ENCODE measurements at regions not wholly inside any gene's neighbourhood (a gene's known extent, or its start where the extent isn't known, plus 50 kb on each side); places are given as distances from the start of the nearest gene placed in this dataset.
A peak's percentile ranks its signal among the peaks of the same experiment; 100 is the strongest.

- DNase-seq: peak; percentile 97
Observed at GRCh38 chr22:26894766-26895485, 237.5 kb downstream of the MIAT start.

- DNase-seq: no peak
Observed at GRCh38 chr22:26897384-26897783, 240.0 kb downstream of the MIAT start.

- no peak for DNase-seq
Observed at GRCh38 chr22:26898946-26899605, 241.7 kb downstream of the MIAT start.

- no peak for DNase-seq
Observed at GRCh38 chr22:26900787-26901186, 243.4 kb downstream of the MIAT start.

GRCh38 chr22:26901198-26901816 lies 243.9 kb downstream of the MIAT start:
- no peak for DNase-seq

- no peak for DNase-seq
Observed at GRCh38 chr22:26902401-26903029, 245.1 kb downstream of the MIAT start.

GRCh38 chr22:26903030-26903856 lies 245.9 kb downstream of the MIAT start:
- no peak for DNase-seq

GRCh38 chr22:26904483-26904882 lies 247.1 kb downstream of the MIAT start:
- no peak for DNase-seq

GRCh38 chr22:26905076-26905475 lies 247.7 kb downstream of the MIAT start:
- no peak for DNase-seq

- no peak for DNase-seq
Observed at GRCh38 chr22:26905640-26906039, 248.3 kb downstream of the MIAT start.

GRCh38 chr22:26906464-26906863 lies 249.1 kb downstream of the MIAT start:
- DNase-seq: no peak

- no peak for DNase-seq
Observed at GRCh38 chr22:26907366-26907765, 250.0 kb downstream of the MIAT start.

- no peak for DNase-seq
Observed at GRCh38 chr22:26910845-26911244, 253.5 kb downstream of the MIAT start.

- DNase-seq: no peak
Observed at GRCh38 chr22:26912655-26913345, 255.4 kb downstream of the MIAT start.

- no peak for DNase-seq
Observed at GRCh38 chr22:26914519-26915185, 257.3 kb downstream of the MIAT start.

- DNase-seq: no peak
Observed at GRCh38 chr22:26916236-26916635, 258.8 kb downstream of the MIAT start.

GRCh38 chr22:26918226-26918625 lies 260.8 kb downstream of the MIAT start:
- DNase-seq: no peak

- DNase-seq: no peak
Observed at GRCh38 chr22:26921726-26922125, 264.3 kb downstream of the MIAT start.

GRCh38 chr22:26922806-26923205 lies 265.4 kb downstream of the MIAT start:
- DNase-seq: no peak

GRCh38 chr22:26923531-26923930 lies 266.1 kb downstream of the MIAT start:
- no peak for DNase-seq

- DNase-seq: no peak
Observed at GRCh38 chr22:26927821-26928220, 270.4 kb downstream of the MIAT start.

- no peak for DNase-seq
Observed at GRCh38 chr22:26931471-26931870, 274.1 kb downstream of the MIAT start.

Data from kidney glomerular epithelial cell (primary cell).